GM23338 (cell line): ENCODE measurements at regions not wholly inside any gene's neighbourhood (a gene's known extent, or its start where the extent isn't known, plus 50 kb on each side); places are given as distances from the start of the nearest gene placed in this dataset.

ENCODE experiments used
- ATAC-seq: fragments of 200-7000 bp; cut with Tn5 transposase; 3 replicates; pipeline ENCODE4 v1.9.1; 2020
- DNase-seq: peaks from one replicate; pipeline ENCODE4 v3.0.0-alpha.2; 2015; ENCODE audit warnings: low spot score
- H2AFZ ChIP-seq: fragments of 200-600 bp; sonication (generic); 2 replicates; pipeline ENCODE4 v1.8.0; 2016; ENCODE audit warnings: antibody characterized with exemption, mild to moderate bottlenecking, moderate library complexity
- H3F3A ChIP-seq: fragments of 200-600 bp; sonication (generic); replicated peaks from 2 replicates; pipeline ENCODE4 v1.8.0; 2017; ENCODE audit warnings: antibody characterized with exemption, mixed run types, low read depth
- H3K27ac ChIP-seq: fragments of 200-600 bp; sonication (generic); 2 replicates; pipeline ENCODE4 v1.6.1; 2016; ENCODE audit warnings: low read depth
- H3K27me3 ChIP-seq: fragments of 200-600 bp; sonication (generic); 2 replicates; pipeline ENCODE4 v1.8.0; 2016; ENCODE audit warnings: mild to moderate bottlenecking, mixed run types, moderate library complexity; ENCODE audit not compliant: insufficient read depth
- H3K36me3 ChIP-seq: fragments of 200-600 bp; sonication (generic); 2 replicates; pipeline ENCODE4 v1.8.0; 2016; ENCODE audit warnings: mild to moderate bottlenecking; ENCODE audit not compliant: insufficient read depth
- H3K4me1 ChIP-seq: fragments of 200-600 bp; sonication (generic); 2 replicates; pipeline ENCODE4 v1.8.0; 2016; ENCODE audit warnings: mild to moderate bottlenecking, moderate library complexity; ENCODE audit not compliant: insufficient read depth
- H3K4me2 ChIP-seq: fragments of 200-600 bp; sonication (generic); 2 replicates; pipeline ENCODE4 v1.7.1; 2017; ENCODE audit warnings: mixed run types
- H3K4me3 ChIP-seq: fragments of 200-600 bp; sonication (generic); 2 replicates; pipeline ENCODE4 v1.6.1; 2016; ENCODE audit warnings: mixed run types
- H3K79me2 ChIP-seq: fragments of 200-600 bp; sonication (generic); replicated peaks from 2 replicates; pipeline ENCODE4 v1.8.0; 2017; ENCODE audit warnings: mild to moderate bottlenecking; ENCODE audit not compliant: insufficient read depth
- H3K9me2 ChIP-seq: fragments of 200-600 bp; sonication (generic); 2 replicates; pipeline ENCODE4 v1.8.0; 2017; ENCODE audit not compliant: insufficient read depth
- H4K20me1 ChIP-seq: fragments of 200-600 bp; sonication (generic); replicated peaks from 2 replicates; pipeline ENCODE4 v1.8.0; 2017; ENCODE audit warnings: mild to moderate bottlenecking; ENCODE audit not compliant: insufficient read depth
- H3K27ac Mint-ChIP-seq: 2 replicates; pipeline ENCODE4 v1.8.0; 2020; ENCODE audit warnings: inconsistent platforms, mild to moderate bottlenecking, moderate library complexity, mixed read lengths
- H3K27me3 Mint-ChIP-seq: 3 replicates; pipeline ENCODE4 v1.8.0; 2022; ENCODE audit warnings: low read depth, mild to moderate bottlenecking, moderate library complexity, mixed read lengths, inconsistent platforms; ENCODE audit not compliant: insufficient read depth, poor library complexity
- H3K36me3 Mint-ChIP-seq: 3 replicates; pipeline ENCODE4 v1.8.0; 2021; ENCODE audit warnings: low read depth, mild to moderate bottlenecking, inconsistent platforms, moderate library complexity, mixed read lengths
- H3K4me1 Mint-ChIP-seq: 3 replicates; pipeline ENCODE4 v1.8.0; 2020; ENCODE audit warnings: mild to moderate bottlenecking, inconsistent platforms, mixed read lengths
- H3K4me3 Mint-ChIP-seq: 3 replicates; pipeline ENCODE4 v1.8.0; 2021; ENCODE audit warnings: moderate library complexity, mild to moderate bottlenecking, inconsistent platforms, mixed read lengths
- H3K9me3 Mint-ChIP-seq: 3 replicates; pipeline ENCODE4 v1.8.0; 2020; ENCODE audit warnings: moderate library complexity, mild to moderate bottlenecking, inconsistent platforms, mixed read lengths
- CREB1 ChIP-seq: fragments of 250-450 bp; sonication (Bioruptor Pico); IDR thresholded peaks from 2 replicates; pipeline ENCODE4 v1.5.0; 2020; ENCODE audit warnings: low read depth, mild to moderate bottlenecking, moderate library complexity
- CTCF ChIP-seq, 2 experiments: fragments of 200-600 bp in 1 of 2; sonication (generic) in 1 of 2; conservative IDR thresholded peaks; 2 replicates each; pipeline versions ENCODE4 v1.5.1 to v1.6.1; 2016 to 2017; ENCODE audit warnings: antibody characterized with exemption in 2 of 2, low read depth in 2 of 2, mild to moderate bottlenecking in 2 of 2, moderate library complexity in 1 of 2
- ETS1 ChIP-seq: IDR thresholded peaks from 2 replicates; pipeline ENCODE4 v1.6.1; 2016; ENCODE audit warnings: antibody characterized with exemption
- EZH2 ChIP-seq: fragments of 200-600 bp; sonication (generic); IDR thresholded peaks from one replicate; pipeline ENCODE4 v1.8.0; 2017; ENCODE audit warnings: antibody characterized with exemption, mild to moderate bottlenecking, low read depth; ENCODE audit not compliant: unreplicated experiment
- EZH2phosphoT487 ChIP-seq: fragments of 200-600 bp; sonication (generic); IDR thresholded peaks from one replicate; pipeline ENCODE4 v1.8.1; 2018; ENCODE audit warnings: antibody characterized with exemption; ENCODE audit not compliant: unreplicated experiment
- JUNB ChIP-seq: IDR thresholded peaks from one replicate; pipeline ENCODE4 v1.6.1; 2016; ENCODE audit warnings: antibody characterized with exemption; ENCODE audit not compliant: unreplicated experiment
- NANOG ChIP-seq: IDR thresholded peaks from 2 replicates; pipeline ENCODE4 v1.6.1; 2016; ENCODE audit warnings: antibody characterized with exemption, borderline replicate concordance
- POLR2AphosphoS5 ChIP-seq: IDR thresholded peaks from 2 replicates; pipeline ENCODE4 v1.6.1; 2016; ENCODE audit warnings: antibody characterized with exemption, low read depth
- REST ChIP-seq: IDR thresholded peaks from one replicate; pipeline ENCODE4 v1.6.1; 2018; ENCODE audit warnings: antibody characterized with exemption; ENCODE audit not compliant: unreplicated experiment
- STAT1 ChIP-seq: IDR thresholded peaks from one replicate; pipeline ENCODE4 v1.6.1; 2016; ENCODE audit warnings: antibody characterized with exemption; ENCODE audit not compliant: unreplicated experiment
- ZNF114 ChIP-seq: fragments of 250-450 bp; sonication (Bioruptor Pico); IDR thresholded peaks from 2 replicates; pipeline ENCODE4 v1.5.0; 2020; ENCODE audit warnings: mild to moderate bottlenecking, moderate library complexity
- ZNF331 ChIP-seq: fragments of 250-450 bp; sonication (Bioruptor Pico); IDR thresholded peaks from 2 replicates; pipeline ENCODE4 v1.5.0; 2020; ENCODE audit warnings: low read depth, mild to moderate bottlenecking, moderate library complexity

- Histone ChIP-seq H3K4me1 (no peaks in the 10 kb centered on the region), H3K36me3 (no peaks in the 10 kb centered on the region), H4K20me1 (no peaks in the 10 kb centered on the region), H3K4me2 (no peak overlapping the region), H3K79me2 (no peaks in the 10 kb centered on the region), H3F3A (no peaks in the 10 kb centered on the region), H3K9me2 (0 out of 2 replicates have a peak, but pooled peaks cover 5% of the 10 kb centered on the region), H3K27me3 (no peaks in the 10 kb centered on the region), H2AFZ (no peak overlapping the region), H3K4me3 (no peak overlapping the region), H3K27ac (no peak overlapping the region)
- Mint-ChIP-seq H3K4me3 (no peak overlapping the region), H3K27me3 (no peaks in the 10 kb centered on the region), H3K9me3 (peaks cover 13% of the 10 kb centered on the region), H3K36me3 (peaks cover 5% of the 10 kb centered on the region; the same call in 2 of the 3 replicates), H3K4me1 (no peaks in the 10 kb centered on the region), H3K27ac (no peak overlapping the region)
- ATAC-seq (no peak), DNase-seq (no peak)
- TF ChIP-seq ZNF114, result no peak
- TF ChIP-seq ZNF331 (CRISPR knock-in tag), result no peak
- no peak for TF ChIP-seq EZH2phosphoT487
- no peak for TF ChIP-seq JUNB
- no peak for TF ChIP-seq CREB1
These were observed 451.1 kb downstream of the HS3ST3B1 start for GRCh38 chr17:14752011-14752410.

GRCh38 chr17:14750866-14751265 is 450.0 kb downstream of the HS3ST3B1 start:
- Histone ChIP-seq H4K20me1 (no peaks in the 10 kb centered on the region), H3K4me3 (no peak overlapping the region), H3K27ac (no peak overlapping the region), H3K79me2 (no peaks in the 10 kb centered on the region), H2AFZ (no peak overlapping the region), H3K4me2 (no peak overlapping the region), H3K27me3 (no peaks in the 10 kb centered on the region), H3K9me2 (0 out of 2 replicates have a peak, but pooled peaks cover 5% of the 10 kb centered on the region), H3K36me3 (no peaks in the 10 kb centered on the region), H3K4me1 (no peaks in the 10 kb centered on the region), H3F3A (no peaks in the 10 kb centered on the region)
- Mint-ChIP-seq H3K36me3 (peaks cover 5% of the 10 kb centered on the region; the same call in 2 of the 3 replicates), H3K9me3 (peaks cover 13% of the 10 kb centered on the region), H3K4me3 (no peak overlapping the region), H3K4me1 (no peaks in the 10 kb centered on the region), H3K27me3 (no peaks in the 10 kb centered on the region), H3K27ac (no peak overlapping the region)
- ATAC-seq (no peak), DNase-seq (no peak)
- TF ChIP-seq EZH2phosphoT487 (no peak), CREB1 (no peak), ZNF114 (no peak), EZH2 (no peak), REST (no peak), POLR2AphosphoS5 (no peak), ETS1 (no peak), JUNB (no peak), NANOG (no peak), STAT1 (no peak), ZNF331 (CRISPR knock-in tag) (no peak), CTCF (conservative IDR thresholded peaks at IDR 0.05; ENCODE audit: low read depth in 2 of 2) (no peak)
